DMS153 treated with DMSO at 0.1 percent for 48 hours (cell line): ENCODE measurements at regions not wholly inside any gene's neighbourhood (a gene's known extent, or its start where the extent isn't known, plus 50 kb on each side); places are given as distances from the start of the nearest gene placed in this dataset.
"Not testable (repeated sequence)": the region's sequence is repeated elsewhere in the genome, so short reads cannot be mapped to it uniquely, and the experiment has no call there.

Experiments
- DNase-seq: peaks from one replicate; lab custom pipeline; 2025; ENCODE audit not compliant: unreplicated experiment; lab: John Stamatoyannopoulos, UW

DNA sequence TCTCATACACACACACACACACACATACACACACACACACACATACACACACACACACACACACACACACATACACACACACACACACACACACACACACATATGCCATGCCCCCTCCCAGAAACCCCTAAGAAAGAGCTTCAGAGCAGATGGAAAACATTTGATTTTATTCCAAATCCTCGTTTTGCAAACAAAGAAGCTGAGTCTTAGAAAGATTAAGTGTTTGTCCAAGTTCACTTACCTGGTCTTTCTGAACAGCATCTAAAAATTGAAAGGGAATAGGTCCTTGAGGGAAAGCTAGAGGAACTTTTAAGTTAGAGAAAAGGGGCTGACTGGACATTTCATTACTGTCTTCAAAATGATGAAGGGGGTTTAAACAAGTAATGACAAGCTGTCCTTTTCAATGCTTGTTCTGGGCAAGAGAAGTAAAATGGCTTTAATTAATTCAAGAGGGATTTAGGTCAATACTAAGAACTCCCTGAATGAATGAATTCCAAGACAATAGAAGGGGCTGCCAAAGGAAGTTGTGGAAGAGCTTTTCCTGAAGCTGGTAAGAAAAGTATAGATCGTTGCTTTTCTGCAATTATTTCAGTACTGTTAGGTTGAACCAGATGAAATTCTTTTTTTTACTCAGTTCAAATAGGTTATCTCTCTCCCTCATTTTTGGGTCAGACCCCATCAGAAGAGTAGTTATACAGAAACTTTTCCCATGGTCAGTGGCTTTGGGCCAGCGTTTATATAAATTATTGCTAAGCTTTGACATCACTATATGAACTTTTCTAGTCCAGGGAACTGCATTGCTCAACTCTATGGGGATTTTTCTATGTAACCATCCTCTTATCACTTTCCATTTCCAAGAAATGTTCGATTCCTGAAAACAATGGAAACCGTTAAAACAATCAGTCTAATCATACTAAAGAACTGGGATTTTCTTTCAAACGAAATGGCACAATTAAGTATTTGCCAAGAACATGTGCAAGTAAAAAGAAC lies 261.4 kb downstream of the MTERF1 start:
- no peak for DNase-seq

DNA sequence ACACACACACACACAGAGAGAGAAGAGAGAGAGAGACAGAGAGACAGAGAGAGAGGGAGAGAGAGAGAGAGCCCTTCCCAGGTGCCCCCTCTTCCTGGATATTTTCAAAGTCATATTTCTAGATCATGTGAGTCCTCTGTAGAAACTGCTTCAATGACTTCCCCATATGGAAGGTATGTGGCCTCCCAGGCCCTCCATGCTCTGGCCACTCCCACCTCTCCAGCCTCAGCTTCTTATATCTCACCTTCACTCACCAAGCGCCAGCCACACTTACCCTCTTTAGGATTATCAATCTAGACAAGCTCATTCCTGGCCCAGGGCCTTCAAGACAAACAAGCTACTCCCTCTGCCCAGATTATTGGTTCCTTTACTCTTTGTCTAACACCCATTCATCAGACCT lies 259.7 kb downstream of the MTERF1 start:
- no peak for DNase-seq

DNA sequence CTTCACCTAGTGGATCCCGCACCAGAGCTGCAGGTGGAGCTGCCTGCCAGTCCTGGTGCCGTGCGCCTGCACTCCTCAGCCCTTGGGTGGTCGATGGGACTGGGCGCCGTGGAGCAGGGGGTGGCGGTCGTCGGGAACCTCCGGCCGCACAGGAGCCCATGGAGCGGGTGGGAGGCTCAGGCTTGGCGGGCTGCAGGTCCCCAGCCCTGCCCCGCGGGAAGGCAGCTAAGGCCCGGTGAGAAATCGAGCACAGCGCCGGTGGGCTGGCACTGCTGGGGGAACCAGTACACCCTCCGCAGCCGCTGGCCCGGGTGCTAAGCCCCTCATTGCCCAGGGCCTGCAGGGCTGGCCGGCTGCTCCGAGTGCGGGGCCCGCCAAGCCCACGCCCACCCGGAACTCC lies 253.2 kb downstream of the MTERF1 start:
- DNase-seq: not testable (repeated sequence)

DNA sequence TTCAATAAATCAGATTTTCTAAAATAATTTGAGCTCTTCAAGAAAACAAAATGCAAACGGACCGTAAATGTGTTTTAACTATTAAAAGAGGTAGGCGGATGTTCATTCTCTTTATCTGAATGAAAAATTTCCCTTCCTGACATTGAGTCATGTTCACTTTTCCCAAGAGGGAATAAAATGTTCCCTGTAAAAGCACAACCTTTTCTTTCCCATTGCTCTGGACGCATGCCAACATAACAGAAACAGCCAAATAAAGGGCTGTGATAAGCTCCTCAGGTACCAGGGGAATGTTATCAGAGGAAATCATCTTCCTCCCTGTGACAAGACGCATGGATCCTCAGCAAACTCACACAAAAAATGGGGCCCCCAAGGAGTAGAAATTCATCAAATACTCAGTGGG lies 251.8 kb downstream of the MTERF1 start:
- peak; percentile 60 for DNase-seq

DNA sequence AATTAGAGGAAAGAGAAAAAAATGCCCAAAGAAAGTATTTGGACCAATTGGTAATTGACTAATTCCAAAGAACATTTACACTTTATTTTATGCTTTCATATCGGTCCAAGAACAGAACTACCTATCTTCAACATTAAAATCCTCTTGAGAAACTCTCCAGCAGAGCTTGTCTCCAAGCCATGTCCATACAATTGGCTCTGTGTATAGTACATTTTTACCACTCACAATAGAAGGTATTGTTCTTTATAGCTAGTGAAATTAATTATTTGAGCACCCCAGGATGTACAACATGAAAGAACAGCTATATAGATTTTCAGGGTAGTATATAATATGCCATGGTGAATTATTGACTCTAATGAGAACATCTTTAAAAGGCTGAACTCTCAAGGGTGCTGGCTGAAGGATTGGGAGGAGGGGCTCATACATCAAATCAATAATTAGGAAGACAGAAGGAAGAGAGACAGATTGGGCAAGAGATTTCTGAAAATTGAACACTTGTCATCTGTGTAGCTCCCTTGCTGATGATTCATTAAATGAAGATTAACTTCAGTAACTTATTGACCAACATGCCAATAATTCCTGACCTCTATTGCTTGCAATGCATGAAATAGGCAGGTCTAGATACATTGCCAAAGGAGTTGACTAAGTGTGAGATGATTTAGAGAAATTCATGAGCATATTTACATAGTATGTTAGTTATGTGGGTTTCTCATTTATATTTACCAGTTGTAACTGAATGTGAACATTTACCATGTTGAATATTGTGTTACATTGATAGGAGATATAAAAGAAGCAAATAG lies 249.7 kb downstream of the MTERF1 start:
- DNase-seq: no peak

DNA sequence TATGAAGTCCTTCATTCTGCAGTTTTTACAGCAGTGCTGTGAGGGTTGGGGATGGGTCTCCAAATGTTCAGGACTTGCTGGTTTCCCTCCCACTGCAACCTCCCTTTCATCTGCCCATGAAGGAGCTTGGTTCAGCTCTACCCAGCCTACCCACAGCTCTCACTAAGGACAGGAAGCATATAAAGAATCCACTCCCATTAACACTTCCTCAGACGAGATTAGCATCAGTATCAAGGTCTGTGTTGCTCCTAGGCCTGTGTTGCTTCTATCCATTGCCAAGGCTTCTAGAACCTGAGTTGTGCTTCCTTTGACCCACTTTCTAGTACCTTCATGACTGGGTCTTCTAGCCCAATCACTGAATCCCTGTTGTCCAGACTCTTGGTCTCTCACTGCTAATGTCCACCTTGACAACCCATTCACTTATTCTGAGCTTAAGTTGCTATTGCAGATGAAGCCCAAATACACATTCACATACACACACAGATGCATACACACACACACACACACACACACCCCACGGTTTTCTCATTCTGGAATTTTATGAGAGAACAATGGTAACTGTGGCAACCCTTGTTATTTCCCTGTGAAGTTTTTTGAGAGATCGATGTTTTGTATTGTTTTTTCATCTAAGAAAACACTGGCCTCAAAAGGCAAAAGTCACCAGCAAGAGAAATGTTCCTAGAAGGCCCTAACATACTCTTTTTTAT lies 248.1 kb downstream of the MTERF1 start:
- peak; percentile 43 for DNase-seq

DNA sequence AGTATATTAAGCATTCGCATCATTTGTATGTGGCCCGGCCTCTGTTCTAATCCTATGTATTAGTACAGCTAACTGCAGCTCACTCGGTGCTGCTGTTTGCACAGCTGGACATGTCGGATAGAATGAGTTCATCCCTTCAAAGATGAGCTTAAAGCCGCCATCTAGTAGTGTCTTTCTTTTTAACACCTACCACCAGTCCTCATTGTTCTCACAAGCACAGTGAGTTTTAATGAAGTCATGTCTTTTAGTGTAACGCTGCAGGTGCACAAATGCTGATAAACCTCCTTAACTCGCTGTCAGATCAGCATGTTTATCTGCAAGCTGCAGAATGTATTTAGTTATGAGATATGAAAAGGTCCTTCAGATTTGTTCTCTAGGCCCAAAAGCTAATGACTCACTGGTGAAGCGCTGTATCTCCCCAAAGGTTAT lies 247.5 kb downstream of the MTERF1 start:
- peak; percentile 43 for DNase-seq

DNA sequence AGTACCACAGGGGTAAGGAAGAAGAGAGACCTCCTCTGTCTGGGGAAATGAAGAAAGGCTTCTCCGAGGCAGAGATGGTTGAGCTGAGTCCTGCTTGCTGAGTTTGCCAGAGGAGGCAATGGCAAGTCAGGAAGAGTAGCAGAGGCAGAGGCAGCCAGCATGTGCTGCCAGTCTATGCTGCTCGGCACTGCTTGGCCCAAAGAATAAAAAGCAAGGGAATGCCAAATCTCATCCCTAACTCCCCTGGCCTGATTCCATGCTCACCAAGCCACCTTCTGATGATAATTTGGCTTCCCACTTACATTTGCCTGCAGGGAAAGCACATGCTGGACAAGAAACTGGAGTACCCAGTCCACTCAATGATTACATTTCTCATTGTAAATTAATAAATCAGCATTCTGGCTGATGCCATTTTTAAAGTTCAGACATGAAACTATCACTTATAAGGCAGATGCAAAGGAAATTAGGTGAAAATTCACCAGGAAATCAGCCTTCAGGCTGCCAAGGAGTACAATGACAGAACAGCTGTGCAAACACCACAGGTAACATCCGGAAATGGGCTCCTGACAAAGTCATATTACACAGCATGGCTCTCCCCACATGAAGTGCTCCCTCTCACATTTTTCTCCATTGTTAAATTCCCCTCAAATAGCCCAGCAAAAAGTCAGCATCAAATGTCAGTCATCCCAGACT lies 245.9 kb downstream of the MTERF1 start:
- peak; percentile 98 for DNase-seq

DNA sequence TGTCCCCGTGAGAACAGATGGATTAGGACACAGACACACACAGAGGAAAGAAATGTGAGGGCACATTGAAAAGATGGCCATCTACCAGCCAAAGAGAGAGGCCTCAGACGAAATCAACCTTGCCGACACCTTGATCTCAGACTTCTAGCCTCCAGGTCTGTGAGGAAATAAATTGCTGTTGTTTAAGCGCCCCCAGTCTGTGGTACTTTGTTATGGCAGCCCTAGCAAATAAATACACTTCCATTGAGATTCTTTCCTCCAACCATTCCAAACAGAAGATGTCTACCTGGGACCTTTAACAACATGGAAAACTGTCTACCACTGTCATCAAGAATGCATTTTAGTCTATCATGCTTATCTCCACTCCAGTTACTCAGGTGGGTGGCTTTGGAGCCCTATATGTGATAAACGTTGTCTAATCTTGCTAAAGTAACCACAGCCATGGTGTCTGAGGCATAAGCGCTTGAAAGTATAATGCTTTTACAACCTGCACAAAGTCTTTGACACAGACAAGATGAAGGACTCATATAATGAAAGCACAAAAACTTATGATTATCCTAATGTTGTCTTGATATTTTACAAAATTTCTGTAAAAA lies 244.3 kb downstream of the MTERF1 start:
- no peak for DNase-seq

DNA sequence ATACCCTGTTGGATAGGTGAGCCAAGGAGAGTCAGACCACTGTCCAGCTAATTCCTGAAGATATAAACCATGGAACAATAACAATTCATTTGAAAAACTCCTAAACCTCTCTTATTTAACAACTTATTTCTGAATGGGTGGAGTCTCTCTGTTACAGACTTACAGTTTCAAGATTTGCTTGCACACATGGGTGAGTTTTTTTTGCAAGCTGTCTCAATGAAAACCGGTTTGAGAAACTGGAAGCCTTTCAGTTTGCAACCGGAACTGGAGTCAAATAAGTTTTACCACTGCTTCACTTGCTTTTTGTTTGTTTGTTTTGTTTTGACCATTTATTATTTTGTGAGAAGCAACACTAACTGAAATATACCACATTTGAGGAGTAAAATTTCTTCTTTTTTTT lies 243.8 kb downstream of the MTERF1 start:
- DNase-seq: no peak

DNA sequence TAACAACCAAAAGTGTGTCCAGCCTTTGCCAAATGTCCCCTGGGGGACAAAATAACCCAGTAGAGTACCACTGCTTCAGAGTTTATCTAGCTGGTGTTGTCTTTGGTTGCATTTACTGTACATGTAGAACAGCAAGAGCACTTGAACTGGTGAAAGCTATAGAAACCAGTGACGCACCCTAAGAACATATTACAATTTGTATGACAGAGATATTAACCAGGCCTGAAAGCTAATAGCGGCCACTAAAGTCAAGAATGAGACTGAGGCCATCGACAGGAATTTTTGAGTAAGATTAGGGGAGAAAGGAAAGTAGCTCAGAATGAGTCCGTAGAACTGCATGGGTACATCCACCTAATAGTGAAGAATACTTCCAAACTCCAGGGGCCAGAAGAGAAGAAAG lies 236.2 kb downstream of the MTERF1 start:
- DNase-seq: no peak

DNA sequence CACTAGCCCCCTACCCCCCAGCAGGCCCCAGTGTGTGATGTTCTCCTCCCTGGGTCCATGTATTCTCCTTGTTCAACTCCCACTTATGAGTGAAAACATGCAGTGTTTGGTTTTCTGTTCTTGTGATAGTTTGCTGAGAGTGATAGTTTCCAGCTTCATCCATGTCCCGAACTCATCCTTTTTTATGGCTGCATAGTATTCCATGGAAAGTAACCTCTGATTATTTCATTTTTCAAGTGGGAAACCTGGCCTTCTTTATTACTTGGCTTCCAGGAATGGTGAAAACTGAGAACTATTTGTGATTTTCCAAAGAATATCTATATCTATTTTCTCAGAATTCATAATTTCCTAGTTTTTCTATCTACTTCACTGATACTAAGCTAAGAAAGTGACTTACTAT lies 235.0 kb downstream of the MTERF1 start:
- no peak for DNase-seq

DNA sequence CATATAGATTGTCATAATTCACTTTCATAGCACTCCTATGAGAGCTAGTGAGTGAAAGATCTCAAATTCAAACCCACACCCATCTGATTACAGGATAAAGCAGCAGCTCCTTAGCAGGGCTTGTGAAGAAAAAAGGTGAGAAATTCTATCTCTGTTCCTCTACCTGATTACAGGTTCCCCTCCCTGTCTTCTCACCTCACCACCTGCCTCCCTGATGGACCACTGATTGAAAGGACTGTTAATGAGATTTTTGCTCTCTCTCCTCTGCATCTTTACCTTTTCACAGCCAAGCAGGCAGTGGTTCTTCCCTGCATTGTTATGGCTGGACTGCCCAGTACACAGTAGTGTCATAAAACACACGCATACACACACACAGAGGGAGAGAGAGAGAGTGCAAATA lies 228.5 kb downstream of the MTERF1 start:
- no peak for DNase-seq

DNA sequence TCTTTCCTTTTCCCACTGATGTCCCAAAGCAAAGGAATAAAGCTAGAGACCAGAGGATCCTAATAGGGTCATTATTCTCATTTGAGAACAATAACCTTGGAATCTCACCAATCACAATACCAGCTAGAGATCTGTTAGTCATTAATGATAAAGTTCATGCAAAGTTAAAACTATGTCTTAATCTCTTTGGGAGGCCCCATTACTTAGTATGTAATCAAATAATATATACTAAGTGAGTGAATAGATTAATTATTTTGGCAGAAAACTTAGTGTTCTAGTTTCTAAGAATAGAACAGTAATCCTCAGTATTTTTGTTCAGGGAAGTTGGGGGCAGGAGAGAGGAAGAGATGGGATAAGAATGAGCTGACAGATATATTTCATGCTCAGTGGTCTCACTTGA lies 227.2 kb downstream of the MTERF1 start:
- no peak for DNase-seq

DNA sequence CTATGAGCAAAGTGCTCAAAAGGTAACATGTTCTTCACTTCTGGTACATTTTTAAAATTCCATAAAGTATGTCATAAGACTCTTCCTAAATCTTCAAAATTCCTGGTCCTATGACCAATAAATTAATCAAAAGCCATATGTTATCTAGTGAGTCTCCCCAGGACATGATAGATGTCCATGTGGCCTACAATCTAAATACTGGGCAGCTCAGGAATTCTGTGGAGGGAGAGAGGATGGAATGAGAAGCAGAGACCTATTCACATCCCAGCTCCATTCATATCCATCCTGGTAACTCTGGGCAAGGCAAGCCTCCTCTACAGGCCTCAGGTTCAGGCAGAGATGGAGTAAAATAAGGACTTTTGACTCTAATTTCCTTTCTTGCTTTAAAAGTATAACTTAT lies 224.8 kb downstream of the MTERF1 start:
- DNase-seq: no peak

DNA sequence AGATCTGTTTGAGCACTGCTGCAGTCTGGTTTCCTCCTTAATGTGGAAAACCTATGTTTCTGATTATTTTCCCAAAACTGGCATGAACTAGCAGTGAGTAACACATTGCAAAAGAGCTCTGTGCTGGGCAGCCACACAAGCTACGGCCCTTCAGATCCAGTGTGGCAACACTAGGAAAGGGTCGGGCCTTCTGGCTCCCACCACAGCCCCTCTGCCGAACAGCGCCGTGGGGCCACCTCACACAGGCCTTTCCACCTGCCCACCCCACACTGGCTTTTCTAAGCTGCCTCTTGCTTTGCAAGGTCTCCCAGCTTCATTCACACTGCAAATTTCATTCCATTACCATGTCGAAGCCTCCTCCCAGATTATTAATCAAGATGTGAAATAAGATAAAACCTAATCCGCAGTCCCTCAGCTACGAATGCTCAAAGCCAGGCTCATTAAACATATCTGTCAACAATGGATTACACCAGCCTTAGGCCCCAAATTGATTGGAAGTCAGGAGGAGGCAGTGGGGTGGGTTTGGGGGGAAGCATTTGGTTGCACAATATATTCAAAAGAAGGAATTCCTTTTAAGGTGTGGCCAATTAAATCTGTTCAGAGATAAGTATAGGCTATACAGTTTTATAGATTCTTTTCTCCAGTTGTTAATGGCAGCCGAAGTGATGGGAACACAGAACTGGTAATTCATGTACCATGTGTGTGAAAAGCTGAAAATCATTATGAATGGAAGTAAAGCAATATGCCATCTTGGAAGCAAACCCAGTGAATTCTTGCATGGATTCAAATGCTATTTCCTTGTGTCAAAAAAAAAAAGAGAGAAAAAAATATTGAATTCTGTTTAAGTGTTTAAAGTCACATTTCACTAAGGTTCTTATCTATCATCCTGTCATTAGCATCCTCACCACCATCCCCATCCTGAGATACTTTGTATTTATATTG lies 223.7 kb downstream of the MTERF1 start:
- no peak for DNase-seq

DNA sequence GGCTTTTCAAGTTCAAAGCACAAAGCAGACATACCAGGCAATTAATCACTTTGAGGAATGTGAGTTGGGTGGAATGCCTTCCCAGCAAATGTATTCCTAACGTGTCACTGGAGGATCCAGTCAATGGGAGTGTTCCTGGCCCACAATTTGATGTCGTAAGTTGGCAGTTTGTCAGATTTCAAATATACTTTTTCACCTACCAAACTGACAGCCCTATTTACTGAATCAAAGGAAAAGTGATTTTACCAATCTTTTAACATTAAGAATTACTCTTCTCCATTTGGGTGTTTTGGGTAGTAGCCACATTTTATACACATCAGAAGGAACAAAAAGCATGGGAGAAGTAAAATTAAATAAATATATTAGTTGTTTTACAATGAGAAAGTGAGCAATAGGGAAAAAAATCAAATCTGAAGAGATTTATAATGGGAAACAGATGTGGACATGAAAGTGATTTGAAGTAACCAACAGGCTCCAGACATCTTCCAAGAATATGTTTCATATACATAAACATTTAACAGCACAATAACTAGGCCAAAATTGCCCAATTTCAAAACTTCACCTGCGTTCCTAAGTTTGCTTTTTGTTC lies 222.9 kb downstream of the MTERF1 start:
- DNase-seq: no peak

DNA sequence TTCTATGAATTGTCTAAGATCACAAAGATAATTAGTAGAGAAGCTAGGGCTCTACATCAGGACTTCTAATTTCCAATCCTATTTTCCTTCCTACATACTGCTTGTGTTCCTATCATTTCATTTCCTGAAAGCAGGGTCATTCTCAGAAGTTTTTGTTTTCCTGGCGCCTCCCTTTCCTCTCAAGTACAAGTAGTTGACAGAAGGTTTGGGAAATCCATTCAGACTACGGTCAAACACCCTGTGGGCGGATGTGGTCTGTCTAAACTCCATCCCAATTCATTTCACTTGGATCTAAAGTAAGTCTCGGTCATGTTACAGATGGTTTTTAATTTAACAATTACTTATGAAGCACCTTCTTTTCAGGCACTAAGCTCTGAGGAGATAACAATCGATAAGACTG lies 221.4 kb downstream of the MTERF1 start:
- no peak for DNase-seq
